OCI-LY7 (cell line): ENCODE measurements at regions not wholly inside any gene's neighbourhood (a gene's known extent, or its start where the extent isn't known, plus 50 kb on each side); places are given as distances from the start of the nearest gene placed in this dataset.

ENCODE experiments used
- CTCF ChIP-seq: fragments of 200-600 bp; sonication (generic); conservative IDR thresholded peaks from 2 replicates; pipeline ENCODE4 v1.5.1; 2014; ENCODE audit warnings: mild to moderate bottlenecking, antibody characterized with exemption, low read length, moderate library complexity, mixed read lengths
- EZH2phosphoT487 ChIP-seq: fragments of 200-600 bp; sonication (generic); IDR thresholded peaks from 2 replicates; pipeline ENCODE4 v1.6.1; 2018; ENCODE audit warnings: low read depth, borderline replicate concordance, mild to moderate bottlenecking, mixed run types, antibody characterized with exemption, low read length, moderate library complexity, mixed read lengths

GRCh38 chr2:6654279-6654678 lies 211.4 kb downstream of the CMPK2 start:
- no peak for TF ChIP-seq CTCF
- TF ChIP-seq EZH2phosphoT487 = no peak
